Liver (tissue), 7 donors: ENCODE measurements at regions not wholly inside any gene's neighbourhood (a gene's known extent, or its start where the extent isn't known, plus 50 kb on each side); places are given as distances from the start of the nearest gene placed in this dataset.

Source experiments
- DNase-seq: peaks from one replicate; pipeline ENCODE4 v3.0.0-alpha.2; 2017; ENCODE audit warnings: low spot score
- H3K27ac ChIP-seq, 2 donors: one replicate each; pipeline ENCODE4 v1.7.0; 2013; ENCODE audit warnings: inconsistent platforms in 2 of 2, low read length in 2 of 2, control low read depth in 1 of 2, low read depth in 1 of 2, mild to moderate bottlenecking in 1 of 2
- H3K27me3 ChIP-seq, 4 donors: one replicate each; pipeline versions ENCODE4 v1.6.1 to v1.7.0; 2013; ENCODE audit warnings: low read length in 3 of 4, inconsistent platforms in 1 of 4, mild to moderate bottlenecking in 1 of 4, moderate library complexity in 1 of 4; ENCODE audit not compliant: control insufficient read depth in 4 of 4, insufficient read depth in 4 of 4
- H3K36me3 ChIP-seq, 4 donors: one replicate each; pipeline versions ENCODE4 v1.6.1 to v1.7.0; 2013; ENCODE audit warnings: low read length in 3 of 4, mild to moderate bottlenecking in 3 of 4, low read depth in 1 of 4, moderate library complexity in 1 of 4; ENCODE audit not compliant: control insufficient read depth in 4 of 4, insufficient read depth in 3 of 4
- H3K4me1 ChIP-seq, 4 donors: one replicate each; pipeline versions ENCODE4 v1.6.1 to v1.7.0; 2013; ENCODE audit warnings: low read length in 3 of 4, mild to moderate bottlenecking in 3 of 4, moderate library complexity in 1 of 4; ENCODE audit not compliant: control insufficient read depth in 4 of 4, insufficient read depth in 4 of 4
- H3K4me3 ChIP-seq, 3 donors: one replicate each; pipeline versions ENCODE4 v1.6.1 to v1.7.0; 2013; ENCODE audit warnings: low read length in 3 of 3, control low read depth in 1 of 3, low read depth in 1 of 3, mild to moderate bottlenecking in 1 of 3
- H3K9ac ChIP-seq, 2 donors: one replicate each; pipeline ENCODE4 v1.7.0; 2013; ENCODE audit warnings: low read length in 2 of 2, mild to moderate bottlenecking in 2 of 2, moderate library complexity in 2 of 2, control low read depth in 1 of 2, low read depth in 1 of 2
- H3K9me3 ChIP-seq, 4 donors: one replicate each; pipeline versions ENCODE4 v1.6.1 to v1.7.0; 2013; ENCODE audit warnings: low read length in 3 of 4; ENCODE audit not compliant: control insufficient read depth in 4 of 4
- EGR1 ChIP-seq, 2 donors: IDR thresholded peaks; 2 replicates each; pipeline ENCODE4 v1.6.1; 2016 to 2018; ENCODE audit warnings: antibody characterized with exemption in 2 of 2, low read depth in 2 of 2
- FOXA1 ChIP-seq: IDR thresholded peaks from 2 replicates; pipeline ENCODE4 v1.6.1; 2016; ENCODE audit warnings: antibody characterized with exemption
- FOXA2 ChIP-seq: IDR thresholded peaks from 2 replicates; pipeline ENCODE4 v1.6.1; 2016; ENCODE audit warnings: antibody characterized with exemption
- GABPA ChIP-seq, 2 donors: IDR thresholded peaks in 1 of 2; conservative IDR thresholded peaks in 1 of 2; 2 replicates each; pipeline ENCODE4 v1.6.1; 2016; ENCODE audit warnings: antibody characterized with exemption in 2 of 2, mild to moderate bottlenecking in 1 of 2, moderate library complexity in 1 of 2
- HNF4A ChIP-seq, 2 donors: conservative IDR thresholded peaks; 2 replicates each; pipeline ENCODE4 v1.6.1; 2016; ENCODE audit warnings: antibody characterized with exemption in 2 of 2, mild to moderate bottlenecking in 2 of 2
- HNF4G ChIP-seq: IDR thresholded peaks from 2 replicates; pipeline ENCODE4 v1.6.1; 2016; ENCODE audit warnings: antibody characterized with exemption
- JUND ChIP-seq, 2 donors: IDR thresholded peaks; 2 replicates each; pipeline ENCODE4 v1.6.1; 2016; ENCODE audit warnings: antibody characterized with exemption in 2 of 2
- NR2F2 ChIP-seq: IDR thresholded peaks from 2 replicates; pipeline ENCODE4 v1.6.1; 2016; ENCODE audit warnings: antibody characterized with exemption
- RXRA ChIP-seq, 2 donors: IDR thresholded peaks; 2 replicates each; pipeline ENCODE4 v1.6.1; 2017 to 2018; ENCODE audit warnings: antibody characterized with exemption in 2 of 2, mild to moderate bottlenecking in 1 of 2
- SP1 ChIP-seq: IDR thresholded peaks from 2 replicates; pipeline ENCODE4 v1.6.1; 2018; ENCODE audit warnings: antibody characterized with exemption, mild to moderate bottlenecking
- TAF1 ChIP-seq: conservative IDR thresholded peaks from 2 replicates; pipeline ENCODE4 v1.6.1; 2016; ENCODE audit warnings: antibody characterized with exemption, mild to moderate bottlenecking
- YY1 ChIP-seq: IDR thresholded peaks from 2 replicates; pipeline ENCODE4 v1.6.1; 2016; ENCODE audit warnings: antibody characterized with exemption, mild to moderate bottlenecking
- ZBTB33 ChIP-seq: IDR thresholded peaks from 2 replicates; pipeline ENCODE4 v1.6.1; 2016; ENCODE audit warnings: antibody characterized with exemption
- WGBS: extraction: QIAGEN DNeasy Blood & Tissue Kit; methylation state at CpG from one replicate; pipeline ENCODE4 v1.1.7; 2013; 5-methylcytosine and 5-hydroxymethylcytosine counted together
- TF ChIP-seq, protein P1 (sequence below): IDR thresholded peaks from 2 replicates; pipeline ENCODE4 v1.6.1; 2016; ENCODE audit warnings: antibody characterized with exemption
- TF ChIP-seq, protein P2 (sequence below): IDR thresholded peaks from 2 replicates; pipeline ENCODE4 v1.6.1; 2016; ENCODE audit warnings: antibody characterized with exemption
- donor health status: healthy.
- donor health status: healthy.
- donor health status: healthy.
- donor health status: healthy.

GRCh38 chr2:3968736-3969135 is 265.4 kb downstream of the DCDC2C start:
- WGBS, result 50% methylated on average over 6 of the region's 6 CpGs
- Histone ChIP-seq H3K4me1 (no peaks in the 10 kb centered on the region), H3K4me3 (no peak overlapping the region), H3K27me3 (no peaks in the 10 kb centered on the region), H3K9me3 (no peaks in the 10 kb centered on the region), H3K9ac (no peak overlapping the region), H3K27ac (no peak overlapping the region), H3K36me3 (no peaks in the 10 kb centered on the region)
- TF ChIP-seq HNF4G (no peak), TAF1 (no peak), ZBTB33 (no peak)
- TF ChIP-seq, protein P1, sequence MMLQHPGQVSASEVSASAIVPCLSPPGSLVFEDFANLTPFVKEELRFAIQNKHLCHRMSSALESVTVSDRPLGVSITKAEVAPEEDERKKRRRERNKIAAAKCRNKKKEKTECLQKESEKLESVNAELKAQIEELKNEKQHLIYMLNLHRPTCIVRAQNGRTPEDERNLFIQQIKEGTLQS, result no peak
- no peak for DNase-seq

- no peak overlapping the region for H3K9ac ChIP-seq
- no peaks in the 10 kb centered on the region for H3K27me3 ChIP-seq
- no peaks in the 10 kb centered on the region for H3K9me3 ChIP-seq
- H3K4me3 ChIP-seq, result no peak overlapping the region
- no peak overlapping the region for H3K27ac ChIP-seq
- WGBS, result 50% methylated on average over 17 of the region's 17 CpGs
- DNase-seq, result no peak
- H3K4me1 ChIP-seq, result no peaks in the 10 kb centered on the region
- no peaks in the 10 kb centered on the region for H3K36me3 ChIP-seq
- TF ChIP-seq SP1 (no peak), YY1 (no peak), GABPA (IDR thresholded peaks at IDR 0.05 in 1 of 2, conservative IDR thresholded peaks at IDR 0.05 in 1 of 2) (no peak), TAF1 (no peak), FOXA2 (no peak), RXRA (IDR thresholded peaks at IDR 0.05) (no peak), ZBTB33 (no peak), EGR1 (IDR thresholded peaks at IDR 0.05; ENCODE audit: low read depth in 2 of 2) (no peak)
- TF ChIP-seq, protein P2, sequence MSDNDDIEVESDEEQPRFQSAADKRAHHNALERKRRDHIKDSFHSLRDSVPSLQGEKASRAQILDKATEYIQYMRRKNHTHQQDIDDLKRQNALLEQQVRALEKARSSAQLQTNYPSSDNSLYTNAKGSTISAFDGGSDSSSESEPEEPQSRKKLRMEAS, result no peak
Measured at GRCh38 chr2:3970791-3971651, 267.6 kb downstream of the DCDC2C start.

- H3K4me1 ChIP-seq, result no peaks in the 10 kb centered on the region
- no peaks in the 10 kb centered on the region for H3K9me3 ChIP-seq
- no peak overlapping the region for H3K27ac ChIP-seq
- no peaks in the 10 kb centered on the region for H3K36me3 ChIP-seq
- no peak overlapping the region for H3K4me3 ChIP-seq
- H3K9ac ChIP-seq, result no peak overlapping the region
- 96% methylated on average over 4 of the region's 4 CpGs for WGBS
- no peak for DNase-seq
- no peaks in the 10 kb centered on the region for H3K27me3 ChIP-seq
- no peak for TF ChIP-seq FOXA1
- TF ChIP-seq HNF4A (conservative IDR thresholded peaks at IDR 0.05), result no peak
- TF ChIP-seq, protein P2, result no peak
- no peak for TF ChIP-seq NR2F2
- TF ChIP-seq, protein P1, result no peak
- TF ChIP-seq TAF1, result no peak
- TF ChIP-seq HNF4G, result no peak
- no peak for TF ChIP-seq ZBTB33
- TF ChIP-seq GABPA (IDR thresholded peaks at IDR 0.05 in 1 of 2, conservative IDR thresholded peaks at IDR 0.05 in 1 of 2), result no peak
- no peak for TF ChIP-seq JUND (IDR thresholded peaks at IDR 0.05)
- no peak for TF ChIP-seq SP1
Measured at GRCh38 chr2:3971652-3972192, 268.3 kb downstream of the DCDC2C start.
